Esophagus squamous epithelium (tissue), 5 donors: ENCODE measurements at regions not wholly inside any gene's neighbourhood (a gene's known extent, or its start where the extent isn't known, plus 50 kb on each side); places are given as distances from the start of the nearest gene placed in this dataset.

ENCODE experiments used
- DNase-seq: peaks from one replicate; lab custom pipeline; 2025; lab: John Stamatoyannopoulos, UW
- H3K27ac ChIP-seq, 4 donors: fragments of 200-600 bp; sonication (generic); one replicate each; pipeline ENCODE4 v1.5.1; 2016 to 2019; ENCODE audit warnings: mild to moderate bottlenecking in 1 of 4
- H3K27me3 ChIP-seq, 4 donors: fragments of 200-600 bp; sonication (generic); 1 replicate in 3 of 4; 2 replicates in 1 of 4; pipeline versions ENCODE4 v1.5.1 to v1.6.0; 2017 to 2021; ENCODE audit warnings: antibody characterized with exemption in 1 of 4
- H3K36me3 ChIP-seq, 3 donors: fragments of 200-600 bp; sonication (generic); one replicate each; pipeline ENCODE4 v1.5.1; 2016 to 2019
- H3K4me1 ChIP-seq, 3 donors: fragments of 200-600 bp; sonication (generic); one replicate each; pipeline ENCODE4 v1.5.1; 2017 to 2019
- H3K4me3 ChIP-seq, 4 donors: fragments of 200-600 bp; sonication (generic); 1 replicate in 3 of 4; 2 replicates in 1 of 4; pipeline ENCODE4 v1.5.1; 2016 to 2019; ENCODE audit warnings: mild to moderate bottlenecking in 2 of 4, moderate library complexity in 1 of 4
- H3K9me3 ChIP-seq, 3 donors: fragments of 200-600 bp; sonication (generic); one replicate each; pipeline ENCODE4 v1.5.1; 2016 to 2019
- CTCF ChIP-seq, 6 experiments: fragments of 450-650 bp in 4 of 6; fragments of 200-600 bp in 2 of 6; sonication (generic) in 2 of 6; IDR thresholded peaks; one replicate each; pipeline ENCODE4 v1.5.1; 2016 to 2019; ENCODE audit warnings: antibody characterized with exemption in 6 of 6, mild to moderate bottlenecking in 4 of 6, moderate library complexity in 4 of 6
- POLR2A ChIP-seq, 4 donors: fragments of 450-650 bp; IDR thresholded peaks; one replicate each; pipeline ENCODE4 v1.6.1; 2017; ENCODE audit warnings: antibody characterized with exemption in 4 of 4, mild to moderate bottlenecking in 4 of 4, moderate library complexity in 3 of 4
- WGBS, 2 donors: methylation state at CpG; one replicate each; pipeline ENCODE4 v1.1.5; 2018; 5-methylcytosine and 5-hydroxymethylcytosine counted together
- intact Hi-C: fragments of 100-400 bp; cut with DNase I; formaldehyde crosslinking; loops from one replicate; pipeline ENCODE4 v1.15.0; 2022
- donor health status: DM: yes; HTN: yes; CAD: no.

GRCh38 chr7:84668116-84668515, 473.5 kb upstream of the SEMA3A start:
- no peak for TF ChIP-seq POLR2A (IDR thresholded peaks at IDR 0.05)
- TF ChIP-seq CTCF (IDR thresholded peaks at IDR 0.05) = no peak
- DNase-seq = no peak
- Histone ChIP-seq H3K4me3 (no peak overlapping the region), H3K27me3 (no peaks in the 10 kb centered on the region), H3K4me1 (no peaks in the 10 kb centered on the region), H3K9me3 (no peaks in the 10 kb centered on the region), H3K27ac (no peak overlapping the region), H3K36me3 (no peaks in the 10 kb centered on the region)
- intact Hi-C loops = no loop called here
- 17 to 28% methylated on average over 1 of the region's 1 CpG for WGBS, 2 donors

- TF ChIP-seq POLR2A (IDR thresholded peaks at IDR 0.05) = no peak
- no peak for TF ChIP-seq CTCF (IDR thresholded peaks at IDR 0.05)
- Histone ChIP-seq H3K4me3 (no peak overlapping the region), H3K36me3 (no peaks in the 10 kb centered on the region), H3K4me1 (no peaks in the 10 kb centered on the region), H3K9me3 (no peaks in the 10 kb centered on the region), H3K27me3 (no peaks in the 10 kb centered on the region), H3K27ac (no peak overlapping the region)
- DNase-seq = no peak
- 71 to 83% methylated on average over 2 of the region's 2 CpGs for WGBS, 2 donors
- intact Hi-C loops = no loop called here
Observed at GRCh38 chr7:84666651-84667050, 472.1 kb upstream of the SEMA3A start.

- Histone ChIP-seq H3K4me3 (no peak overlapping the region), H3K9me3 (no peaks in the 10 kb centered on the region), H3K4me1 (no peaks in the 10 kb centered on the region), H3K27ac (no peak overlapping the region), H3K36me3 (no peaks in the 10 kb centered on the region), H3K27me3 (no peaks in the 10 kb centered on the region)
- intact Hi-C loops = no loop called here
- WGBS, 2 donors = 80 to 97% methylated on average over 2 of the region's 2 CpGs
- DNase-seq = no peak
- no peak for TF ChIP-seq POLR2A (IDR thresholded peaks at IDR 0.05)
- no peak for TF ChIP-seq CTCF (IDR thresholded peaks at IDR 0.05)
Observed at GRCh38 chr7:84665339-84665738, 470.8 kb upstream of the SEMA3A start.

GRCh38 chr7:84664626-84665025, 470.0 kb upstream of the SEMA3A start:
- TF ChIP-seq CTCF (IDR thresholded peaks at IDR 0.05) (no peak), POLR2A (IDR thresholded peaks at IDR 0.05) (no peak)
- Histone ChIP-seq H3K4me1 (no peaks in the 10 kb centered on the region), H3K36me3 (no peaks in the 10 kb centered on the region), H3K27me3 (no peaks in the 10 kb centered on the region), H3K27ac (no peak overlapping the region), H3K9me3 (no peaks in the 10 kb centered on the region), H3K4me3 (no peak overlapping the region)
- no peak for DNase-seq
- 26 to 43% methylated on average over 1 of the region's 1 CpG for WGBS, 2 donors
- intact Hi-C loops = no loop called here

- Histone ChIP-seq H3K4me3 (no peak overlapping the region), H3K27me3 (no peaks in the 10 kb centered on the region), H3K9me3 (no peaks in the 10 kb centered on the region), H3K27ac (no peak overlapping the region), H3K36me3 (no peaks in the 10 kb centered on the region), H3K4me1 (no peaks in the 10 kb centered on the region)
- 82 to 85% methylated on average over 1 of the region's 1 CpG for WGBS, 2 donors
- intact Hi-C loops = no loop called here
- no peak for DNase-seq
- TF ChIP-seq CTCF (IDR thresholded peaks at IDR 0.05) (no peak), POLR2A (IDR thresholded peaks at IDR 0.05) (no peak)
Observed at GRCh38 chr7:84663224-84663623, 468.6 kb upstream of the SEMA3A start.
